Spleen (tissue), 11 donors: ENCODE measurements at regions not wholly inside any gene's neighbourhood (a gene's known extent, or its start where the extent isn't known, plus 50 kb on each side); places are given as distances from the start of the nearest gene placed in this dataset.

Source experiments
- DNase-seq: peaks from one replicate; pipeline ENCODE4 v3.0.0-alpha.2; 2020
- H3K27ac ChIP-seq, 8 donors: fragments of 200-600 bp; sonication (generic) in 7 of 8; 1 replicate in 4 of 8; 2 replicates in 4 of 8; pipeline versions ENCODE4 v1.5.0 to v1.8.0; 2016 to 2021; ENCODE audit warnings: inconsistent platforms in 4 of 8, mild to moderate bottlenecking in 4 of 8, moderate library complexity in 1 of 8
- H3K27me3 ChIP-seq, 7 donors: fragments of 200-600 bp; sonication (generic) in 6 of 7; replicated peaks in 1 of 7; 1 replicate in 4 of 7; 2 replicates in 3 of 7; pipeline versions ENCODE4 v1.5.0 to v1.8.0; 2016 to 2021; ENCODE audit warnings: inconsistent platforms in 3 of 7, mild to moderate bottlenecking in 1 of 7
- H3K36me3 ChIP-seq, 6 donors: fragments of 200-600 bp; sonication (generic) in 5 of 6; 1 replicate in 4 of 6; 2 replicates in 2 of 6; pipeline versions ENCODE4 v1.5.0 to v1.8.0; 2016 to 2021; ENCODE audit warnings: inconsistent platforms in 2 of 6
- H3K4me1 ChIP-seq, 6 donors: fragments of 200-600 bp; sonication (generic) in 5 of 6; 1 replicate in 3 of 6; 2 replicates in 3 of 6; pipeline versions ENCODE4 v1.5.0 to v1.8.0; 2016 to 2021; ENCODE audit warnings: inconsistent platforms in 3 of 6
- H3K4me3 ChIP-seq, 8 donors: fragments of 200-600 bp; sonication (generic) in 7 of 8; 1 replicate in 4 of 8; 2 replicates in 4 of 8; pipeline versions ENCODE4 v1.5.0 to v1.8.0; 2016 to 2021; ENCODE audit warnings: inconsistent platforms in 4 of 8, mild to moderate bottlenecking in 4 of 8, moderate library complexity in 2 of 8
- H3K9me3 ChIP-seq, 8 donors: fragments of 200-600 bp; sonication (generic) in 7 of 8; 1 replicate in 4 of 8; 2 replicates in 4 of 8; pipeline versions ENCODE4 v1.5.0 to v1.8.0; 2016 to 2021; ENCODE audit warnings: inconsistent platforms in 4 of 8
- CTCF ChIP-seq, 11 experiments: fragments of 200-600 bp in 7 of 11; fragments of 450-650 bp in 4 of 11; sonication (generic) in 4 of 11; IDR thresholded peaks in 8 of 11; conservative IDR thresholded peaks in 3 of 11; 1 replicate in 7 of 11; 2 replicates in 4 of 11; pipeline versions ENCODE4 v1.4.0 to v1.8.0; 2016 to 2021; ENCODE audit warnings: antibody characterized with exemption in 11 of 11, inconsistent platforms in 4 of 11, mild to moderate bottlenecking in 1 of 11
- POLR2A ChIP-seq, 3 donors: fragments of 450-650 bp; IDR thresholded peaks; one replicate each; pipeline ENCODE4 v1.5.1; 2017; ENCODE audit warnings: antibody characterized with exemption in 3 of 3, mild to moderate bottlenecking in 1 of 3
- POLR2AphosphoS5 ChIP-seq, 3 donors: sonication (generic); formaldehyde crosslinking; IDR thresholded peaks; one replicate each; pipeline ENCODE4 v1.5.1; 2017; ENCODE audit warnings: antibody characterized with exemption in 3 of 3
- whole genome bisulfite sequencing, 5 donors: extraction: QIAGEN DNeasy Blood & Tissue Kit in 3 of 5; methylation state at CpG; one replicate each; pipeline versions ENCODE4 v1.1.5 to v1.1.7; 2013 to 2018; 5-methylcytosine and 5-hydroxymethylcytosine counted together
- intact Hi-C: fragments of 100-400 bp; cut with DNase I; formaldehyde crosslinking; loops from one replicate; pipeline ENCODE4 v1.15.0; 2023; ENCODE audit warnings: low total_unique reads
- donor health status: healthy with polysubstance abuse.
- donor health status: DM: no; HTN: no; CAD: no; lungs with moderate emphysema.
- donor health status: DM: no; HTN: no; CAD: no.
- donor health status: Bipolar disorder and iron deficiency.
- donor health status: healthy.
- donor health status: DM: no; HTN: no; CAD: no.
- donor health status: DM: yes; HTN: yes; CAD: no.

- WGBS, 5 donors = 58 to 72% (median 66%) methylated on average over 3 of the region's 3 CpGs
- Histone ChIP-seq H3K27me3 (no peaks in the 10 kb centered on the region), H3K36me3 (no peaks in the 10 kb centered on the region), H3K27ac (no peak overlapping the region), H3K4me3 (no peak overlapping the region), H3K9me3 (no peaks in the 10 kb centered on the region), H3K4me1 (no peaks in the 10 kb centered on the region)
- TF ChIP-seq POLR2A (IDR thresholded peaks at IDR 0.05) (no peak), POLR2AphosphoS5 (IDR thresholded peaks at IDR 0.05) (no peak), CTCF (IDR thresholded peaks at IDR 0.05 in 8 of 11, conservative IDR thresholded peaks at IDR 0.05 in 3 of 11) (no peak)
- no peak for DNase-seq
- intact Hi-C loops = no loop called here
These were observed 312.8 kb upstream of the C11orf87 start for GRCh38 chr11:109109150-109109549.

- 26 to 33% (median 31%) methylated on average over 5 of the region's 5 CpGs for WGBS, 5 donors
- no peak overlapping the region for H3K27ac ChIP-seq
- no peak overlapping the region for H3K4me3 ChIP-seq
- H3K9me3 ChIP-seq = no peaks in the 10 kb centered on the region
- TF ChIP-seq POLR2AphosphoS5 (IDR thresholded peaks at IDR 0.05) = no peak
- no peak for TF ChIP-seq CTCF (IDR thresholded peaks at IDR 0.05 in 8 of 11, conservative IDR thresholded peaks at IDR 0.05 in 3 of 11)
- no peak for TF ChIP-seq POLR2A (IDR thresholded peaks at IDR 0.05)
- H3K27me3 ChIP-seq = no peaks in the 10 kb centered on the region
- no peaks in the 10 kb centered on the region for H3K36me3 ChIP-seq
- no peaks in the 10 kb centered on the region for H3K4me1 ChIP-seq
- intact Hi-C loops = no loop called here
- no peak for DNase-seq
These were observed 312.2 kb upstream of the C11orf87 start for GRCh38 chr11:109109571-109110315.

- Histone ChIP-seq H3K27me3 (no peaks in the 10 kb centered on the region), H3K27ac (no peak overlapping the region), H3K36me3 (no peaks in the 10 kb centered on the region), H3K4me1 (no peaks in the 10 kb centered on the region), H3K9me3 (no peaks in the 10 kb centered on the region), H3K4me3 (no peak overlapping the region)
- no peak for DNase-seq
- 32 to 54% (median 35%) methylated on average over 2 of the region's 2 CpGs for WGBS, 5 donors
- intact Hi-C loops = no loop called here
- TF ChIP-seq POLR2A (IDR thresholded peaks at IDR 0.05) (no peak), POLR2AphosphoS5 (IDR thresholded peaks at IDR 0.05) (no peak), CTCF (IDR thresholded peaks at IDR 0.05 in 8 of 11, conservative IDR thresholded peaks at IDR 0.05 in 3 of 11) (no peak)
These were observed 309.7 kb upstream of the C11orf87 start for GRCh38 chr11:109112261-109112660.

GRCh38 chr11:109112821-109113280 lies 309.1 kb upstream of the C11orf87 start:
- Histone ChIP-seq H3K4me1 (no peaks in the 10 kb centered on the region), H3K27ac (no peak overlapping the region), H3K9me3 (no peaks in the 10 kb centered on the region), H3K4me3 (no peak overlapping the region), H3K27me3 (no peaks in the 10 kb centered on the region), H3K36me3 (no peaks in the 10 kb centered on the region)
- TF ChIP-seq CTCF (IDR thresholded peaks at IDR 0.05 in 8 of 11, conservative IDR thresholded peaks at IDR 0.05 in 3 of 11) (no peak), POLR2AphosphoS5 (IDR thresholded peaks at IDR 0.05) (no peak), POLR2A (IDR thresholded peaks at IDR 0.05) (no peak)
- intact Hi-C loops = no loop called here
- no peak for DNase-seq
- WGBS, 5 donors = 22 to 33% (median 24%) methylated on average over 7 of the region's 7 CpGs
